Astrocyte (in vitro differentiated cells and primary cell): ENCODE measurements at regions not wholly inside any gene's neighbourhood (a gene's known extent, or its start where the extent isn't known, plus 50 kb on each side); places are given as distances from the start of the nearest gene placed in this dataset.

Experiments used
- DNase-seq: peaks from one replicate; pipeline ENCODE4 v3.0.0-alpha.2; 2010; ENCODE audit warnings: low read depth
- FAIRE-seq: peaks from 2 replicates; lab custom pipeline; 2011; peaks lifted over from hg19 to GRCh38; lab: Jason Lieb, UNC
- H2AFZ ChIP-seq: 2 replicates; pipeline ENCODE4 v1.6.0; 2012; ENCODE audit warnings: low read depth, low read length, inconsistent platforms
- H3K27ac ChIP-seq: 2 replicates; pipeline ENCODE4 v1.5.1; 2011; ENCODE audit warnings: low read depth, low read length, inconsistent platforms
- H3K27me3 ChIP-seq: 2 replicates; pipeline ENCODE4 v1.6.0; 2011; ENCODE audit warnings: low read length, inconsistent platforms; ENCODE audit not compliant: insufficient read depth
- H3K36me3 ChIP-seq: 2 replicates; pipeline ENCODE4 v1.5.1; 2011; ENCODE audit warnings: low read length, inconsistent platforms; ENCODE audit not compliant: insufficient read depth
- H3K4me1 ChIP-seq: 2 replicates; pipeline ENCODE4 v1.5.1; 2011; ENCODE audit warnings: low read length, inconsistent platforms; ENCODE audit not compliant: insufficient read depth
- H3K4me2 ChIP-seq: 2 replicates; pipeline ENCODE4 v1.6.0; 2012; ENCODE audit warnings: low read length, inconsistent platforms
- H3K4me3 ChIP-seq: 2 replicates; pipeline ENCODE4 v1.5.1; 2011; ENCODE audit warnings: low read depth, mild to moderate bottlenecking, low read length, inconsistent platforms; ENCODE audit not compliant: insufficient read depth
- H3K79me2 ChIP-seq: 2 replicates; pipeline ENCODE4 v1.6.0; 2012; ENCODE audit warnings: mild to moderate bottlenecking, low read length, inconsistent platforms; ENCODE audit not compliant: insufficient read depth
- H3K9ac ChIP-seq: 2 replicates; pipeline ENCODE4 v1.6.0; 2012; ENCODE audit warnings: mild to moderate bottlenecking, low read length, inconsistent platforms
- H3K9me3 ChIP-seq: 2 replicates; pipeline ENCODE4 v1.5.1; 2012; ENCODE audit warnings: low read depth, mild to moderate bottlenecking, low read length, inconsistent platforms; ENCODE audit not compliant: insufficient read depth
- H4K20me1 ChIP-seq: 2 replicates; pipeline ENCODE4 v1.6.0; 2012; ENCODE audit warnings: low read length, inconsistent platforms; ENCODE audit not compliant: insufficient read depth
- H3K27ac Mint-ChIP-seq: one replicate; pipeline ENCODE4 v1.8.0; 2021; ENCODE audit warnings: mild to moderate bottlenecking, mixed read lengths; ENCODE audit not compliant: unreplicated experiment
- H3K27me3 Mint-ChIP-seq: one replicate; pipeline ENCODE4 v1.8.0; 2021; ENCODE audit warnings: low read depth, mixed read lengths; ENCODE audit not compliant: unreplicated experiment
- H3K36me3 Mint-ChIP-seq: one replicate; pipeline ENCODE4 v1.8.0; 2021; ENCODE audit warnings: low read depth, mixed read lengths; ENCODE audit not compliant: unreplicated experiment
- H3K4me1 Mint-ChIP-seq: one replicate; pipeline ENCODE4 v1.8.0; 2021; ENCODE audit warnings: low read depth, mixed read lengths; ENCODE audit not compliant: unreplicated experiment
- H3K4me3 Mint-ChIP-seq: one replicate; pipeline ENCODE4 v1.8.0; 2021; ENCODE audit warnings: mild to moderate bottlenecking, moderate library complexity, mixed read lengths; ENCODE audit not compliant: unreplicated experiment
- H3K9me3 Mint-ChIP-seq: one replicate; pipeline ENCODE4 v1.8.0; 2021; ENCODE audit warnings: mild to moderate bottlenecking, mixed read lengths; ENCODE audit not compliant: unreplicated experiment
- EZH2 ChIP-seq: IDR thresholded peaks from 2 replicates; pipeline ENCODE4 v1.6.1; 2012; ENCODE audit warnings: mild to moderate bottlenecking, low read length, inconsistent platforms; ENCODE audit not compliant: insufficient read depth
- TF ChIP-seq, protein P1 (sequence below): IDR thresholded peaks from 2 replicates; pipeline ENCODE4 v1.5.1; 2011; ENCODE audit warnings: low read depth, mild to moderate bottlenecking, inconsistent platforms, low read length, moderate library complexity; ENCODE audit not compliant: insufficient read depth

DNA sequence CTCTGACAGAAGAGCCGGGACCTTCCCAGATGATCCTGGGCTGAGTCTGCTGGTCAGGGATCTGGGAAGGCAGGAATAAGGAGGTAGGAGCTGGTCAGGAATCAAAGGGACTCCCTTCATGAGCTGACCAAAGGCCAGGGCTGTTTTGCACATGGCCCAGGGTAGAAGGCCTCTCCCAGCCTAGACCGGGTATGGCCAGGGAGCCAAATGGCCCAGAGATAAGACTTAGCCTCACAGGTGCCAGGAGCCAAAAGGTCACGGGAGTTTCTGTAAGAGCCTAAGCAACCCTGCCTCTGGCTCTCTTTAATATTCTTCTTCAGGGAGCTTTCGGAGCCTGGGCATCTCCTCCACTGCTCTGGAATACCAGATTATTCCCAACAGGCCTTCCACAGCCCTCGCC is 191.3 kb upstream of the PWP1 start:
- Histone ChIP-seq H3K4me1 (no peaks in the 10 kb centered on the region), H3K79me2 (no peaks in the 10 kb centered on the region), H3K27me3 (no peaks in the 10 kb centered on the region), H3K9ac (no peak overlapping the region), H3K9me3 (no peaks in the 10 kb centered on the region), H3K36me3 (no peaks in the 10 kb centered on the region), H2AFZ (no peak overlapping the region), H4K20me1 (no peaks in the 10 kb centered on the region), H3K4me3 (no peak overlapping the region), H3K4me2 (no peak overlapping the region), H3K27ac (no peak overlapping the region)
- Mint-ChIP-seq H3K27me3 (peaks cover 3% of the 10 kb centered on the region), H3K27ac (no peak overlapping the region), H3K36me3 (no peaks in the 10 kb centered on the region), H3K4me1 (peaks cover 10% of the 10 kb centered on the region), H3K9me3 (no peaks in the 10 kb centered on the region), H3K4me3 (no peak overlapping the region)
- FAIRE-seq, result no peak
- no peak for DNase-seq
- TF ChIP-seq, protein P1, sequence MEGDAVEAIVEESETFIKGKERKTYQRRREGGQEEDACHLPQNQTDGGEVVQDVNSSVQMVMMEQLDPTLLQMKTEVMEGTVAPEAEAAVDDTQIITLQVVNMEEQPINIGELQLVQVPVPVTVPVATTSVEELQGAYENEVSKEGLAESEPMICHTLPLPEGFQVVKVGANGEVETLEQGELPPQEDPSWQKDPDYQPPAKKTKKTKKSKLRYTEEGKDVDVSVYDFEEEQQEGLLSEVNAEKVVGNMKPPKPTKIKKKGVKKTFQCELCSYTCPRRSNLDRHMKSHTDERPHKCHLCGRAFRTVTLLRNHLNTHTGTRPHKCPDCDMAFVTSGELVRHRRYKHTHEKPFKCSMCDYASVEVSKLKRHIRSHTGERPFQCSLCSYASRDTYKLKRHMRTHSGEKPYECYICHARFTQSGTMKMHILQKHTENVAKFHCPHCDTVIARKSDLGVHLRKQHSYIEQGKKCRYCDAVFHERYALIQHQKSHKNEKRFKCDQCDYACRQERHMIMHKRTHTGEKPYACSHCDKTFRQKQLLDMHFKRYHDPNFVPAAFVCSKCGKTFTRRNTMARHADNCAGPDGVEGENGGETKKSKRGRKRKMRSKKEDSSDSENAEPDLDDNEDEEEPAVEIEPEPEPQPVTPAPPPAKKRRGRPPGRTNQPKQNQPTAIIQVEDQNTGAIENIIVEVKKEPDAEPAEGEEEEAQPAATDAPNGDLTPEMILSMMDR, result no peak
- TF ChIP-seq EZH2, result no peak

GRCh38 chr12:107495604-107496003 is 190.0 kb upstream of the PWP1 start:
- Mint-ChIP-seq H3K36me3 (no peaks in the 10 kb centered on the region), H3K4me3 (no peak overlapping the region), H3K9me3 (no peaks in the 10 kb centered on the region), H3K4me1 (peaks cover 10% of the 10 kb centered on the region), H3K27ac (no peak overlapping the region), H3K27me3 (peaks cover 3% of the 10 kb centered on the region)
- FAIRE-seq (no peak), DNase-seq (no peak)
- H2AFZ ChIP-seq, result no peak overlapping the region
- H3K9ac ChIP-seq, result no peak overlapping the region
- H3K9me3 ChIP-seq, result no peaks in the 10 kb centered on the region
- no peaks in the 10 kb centered on the region for H4K20me1 ChIP-seq
- no peak overlapping the region for H3K4me2 ChIP-seq
- H3K27ac ChIP-seq, result no peak overlapping the region
- H3K27me3 ChIP-seq, result no peaks in the 10 kb centered on the region
- no peak for TF ChIP-seq EZH2
- TF ChIP-seq, protein P1, result no peak
- H3K36me3 ChIP-seq, result no peaks in the 10 kb centered on the region
- no peak overlapping the region for H3K4me3 ChIP-seq
- no peaks in the 10 kb centered on the region for H3K4me1 ChIP-seq
- H3K79me2 ChIP-seq, result no peaks in the 10 kb centered on the region

DNA sequence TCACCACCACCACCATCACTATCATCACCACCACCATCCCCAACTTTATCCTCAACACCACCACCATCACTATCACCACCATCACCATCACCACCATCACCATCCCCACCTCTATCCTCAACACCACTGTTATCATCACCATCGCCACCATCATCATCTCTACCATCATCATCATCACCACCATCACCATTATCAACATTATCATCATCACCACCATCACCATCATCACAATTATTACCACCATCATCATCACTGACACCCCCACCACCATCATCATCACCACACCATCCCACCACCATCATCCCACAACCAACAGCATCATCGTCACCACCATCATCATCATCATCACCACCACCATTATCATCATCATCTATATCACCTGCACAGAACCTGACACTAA is 188.4 kb upstream of the PWP1 start:
- Histone ChIP-seq H4K20me1 (no peaks in the 10 kb centered on the region), H3K36me3 (no peaks in the 10 kb centered on the region), H3K27ac (no peak overlapping the region), H3K4me3 (no peak overlapping the region), H3K9ac (no peak overlapping the region), H3K4me1 (no peaks in the 10 kb centered on the region), H2AFZ (no peak overlapping the region), H3K9me3 (no peaks in the 10 kb centered on the region), H3K79me2 (no peaks in the 10 kb centered on the region), H3K4me2 (no peak overlapping the region), H3K27me3 (no peaks in the 10 kb centered on the region)
- Mint-ChIP-seq H3K36me3 (no peaks in the 10 kb centered on the region), H3K27ac (no peak overlapping the region), H3K4me3 (no peak overlapping the region), H3K4me1 (peaks cover 5% of the 10 kb centered on the region), H3K9me3 (no peaks in the 10 kb centered on the region), H3K27me3 (peaks cover 3% of the 10 kb centered on the region)
- no peak for DNase-seq
- FAIRE-seq, result no peak
- no peak for TF ChIP-seq EZH2
